NCI-H2196 (cell line): ENCODE measurements at regions not wholly inside any gene's neighbourhood (a gene's known extent, or its start where the extent isn't known, plus 50 kb on each side); places are given as distances from the start of the nearest gene placed in this dataset.
A peak's percentile ranks its signal among the peaks of the same experiment; 100 is the strongest.
"Not testable (repeated sequence)": the region's sequence is repeated elsewhere in the genome, so short reads cannot be mapped to it uniquely, and the experiment has no call there.

Source experiments
- DNase-seq: peaks from one replicate; lab custom pipeline; 2025; ENCODE audit not compliant: unreplicated experiment; lab: John Stamatoyannopoulos, UW

GRCh38 chr21:35982717-35983116, 77.6 kb downstream of the SETD4 start:
- no peak for DNase-seq

DNA sequence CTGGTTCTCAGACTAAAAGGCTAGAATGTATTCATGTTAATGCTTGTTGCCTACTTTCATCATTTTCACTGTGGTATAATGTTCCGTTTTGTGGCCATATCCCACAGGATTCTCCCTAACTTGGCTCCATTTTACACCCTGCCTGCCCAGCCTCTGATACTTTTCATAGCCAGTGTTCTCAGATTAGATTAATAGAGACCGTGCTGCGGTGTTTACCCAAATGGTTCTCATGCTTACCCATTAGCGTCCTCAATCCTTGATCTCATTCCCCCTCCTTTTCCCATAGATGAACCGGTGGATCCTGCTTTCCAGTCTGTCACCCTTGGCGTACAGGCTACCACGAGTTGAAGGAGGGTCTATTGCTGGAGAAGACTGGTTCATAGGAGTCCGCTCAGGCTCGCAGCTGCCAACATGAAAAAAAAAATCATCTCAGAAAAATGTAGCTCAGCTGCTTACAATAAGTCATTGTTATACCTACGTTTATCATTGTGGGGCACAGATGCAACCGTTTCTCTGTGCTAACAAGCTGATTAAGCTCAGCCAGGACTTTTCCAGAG, 78.7 kb downstream of the SETD4 start:
- no peak for DNase-seq

DNA sequence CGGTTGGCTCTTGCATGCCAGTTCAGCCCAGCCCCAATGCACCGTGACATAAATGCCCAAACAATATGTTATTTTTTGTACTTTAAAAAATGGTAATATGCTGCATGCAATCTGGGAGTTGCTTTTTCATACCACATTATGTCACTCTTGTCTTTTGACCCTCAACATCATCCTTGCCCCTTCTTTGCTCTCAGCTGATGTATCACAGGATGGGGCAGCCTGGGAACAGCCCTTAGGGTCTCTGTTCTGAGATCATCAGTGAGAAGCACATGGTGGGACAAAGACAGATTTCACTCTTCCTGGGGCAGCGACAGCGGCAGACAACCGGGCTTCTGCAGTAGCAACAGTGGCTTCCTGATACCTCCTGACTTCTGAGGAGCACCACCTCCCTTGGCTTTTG, 79.5 kb downstream of the SETD4 start:
- DNase-seq, result no peak

DNA sequence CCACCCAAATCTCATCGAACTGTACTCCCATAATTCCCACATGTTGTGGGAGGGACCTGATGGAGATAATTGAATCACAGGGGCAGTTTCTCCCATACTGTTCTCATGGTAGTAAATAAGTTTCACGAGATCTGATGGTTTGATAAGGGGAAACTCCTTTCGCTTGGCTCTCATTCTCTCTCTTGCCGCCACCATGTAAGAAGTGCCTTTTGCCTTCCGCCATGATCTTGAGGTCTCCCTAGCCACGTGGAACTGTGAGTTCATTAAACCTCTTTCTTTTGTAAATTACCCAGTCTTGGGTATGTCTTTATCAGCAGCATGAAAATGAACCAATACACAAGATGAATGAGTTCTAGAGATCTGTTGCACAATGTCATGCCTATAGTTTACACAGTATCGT, 82.5 kb downstream of the SETD4 start:
- not testable (repeated sequence) for DNase-seq

DNA sequence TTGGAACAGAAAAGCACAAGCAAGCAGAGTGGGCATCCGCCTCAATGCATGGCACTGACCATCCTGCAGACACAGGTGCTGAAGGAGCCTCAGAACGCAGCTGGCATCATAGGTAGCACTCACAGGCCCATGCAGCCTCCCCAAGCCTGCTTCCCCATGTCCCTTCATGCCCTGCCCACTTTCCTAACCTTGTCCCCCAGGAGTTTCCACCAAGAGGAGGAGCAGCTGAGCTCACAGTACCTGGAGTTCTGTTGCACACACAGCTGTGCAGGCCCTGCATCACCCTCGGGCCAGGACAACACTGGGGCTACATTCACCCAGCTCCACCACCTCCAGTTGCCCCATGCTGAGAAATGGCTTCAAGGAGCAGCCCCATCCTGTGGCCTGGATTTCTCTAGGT, 83.4 kb downstream of the SETD4 start:
- no peak for DNase-seq

GRCh38 chr21:35976481-35976880, 83.8 kb downstream of the SETD4 start:
- DNase-seq, result no peak

DNA sequence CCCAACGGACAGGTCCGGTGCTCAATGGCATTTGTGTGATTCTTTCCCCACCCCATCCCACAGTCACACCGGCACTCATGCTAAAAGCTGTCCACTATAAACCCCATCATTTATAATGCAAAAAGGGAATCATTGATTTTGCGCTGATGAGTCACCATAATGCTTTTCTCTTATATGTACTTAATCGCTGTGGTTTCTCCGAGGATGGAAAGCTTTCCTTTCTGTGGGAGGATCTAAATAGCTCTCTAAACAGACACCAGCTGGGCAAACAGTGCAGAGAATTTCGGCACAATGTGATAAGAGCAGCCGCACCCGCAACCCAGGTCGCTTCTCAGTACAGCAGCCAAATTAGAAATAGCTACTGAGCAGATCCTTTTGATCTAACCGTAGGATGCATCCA, 85.6 kb downstream of the SETD4 start:
- peak; percentile 93 for DNase-seq

GRCh38 chr21:35971824-35972223, 88.5 kb downstream of the SETD4 start:
- no peak for DNase-seq

- no peak for DNase-seq
Observed at GRCh38 chr21:35969281-35969680, 91.0 kb downstream of the SETD4 start.

- DNase-seq, result no peak
Observed at GRCh38 chr21:35968564-35968963, 91.8 kb downstream of the SETD4 start.

DNA sequence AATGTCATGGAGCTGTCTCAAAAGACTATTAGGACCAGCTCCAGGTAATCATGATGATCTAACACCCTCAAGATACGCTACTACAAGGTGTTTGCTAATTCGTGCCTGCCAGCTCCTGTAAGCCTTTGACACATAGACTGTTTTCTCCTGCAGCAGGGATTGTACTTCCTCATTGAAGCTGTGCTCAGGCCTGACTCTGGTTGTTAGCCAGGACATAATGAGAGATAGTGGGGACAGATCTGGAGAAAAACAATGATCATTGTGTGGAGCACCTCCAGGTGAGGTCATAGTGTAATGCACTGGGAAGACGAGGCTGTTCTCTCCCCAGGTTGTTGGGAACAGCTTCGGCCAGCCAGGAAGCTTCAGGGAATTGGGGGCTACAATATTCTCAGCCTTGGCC, 94.6 kb downstream of the SETD4 start:
- DNase-seq, result no peak

DNA sequence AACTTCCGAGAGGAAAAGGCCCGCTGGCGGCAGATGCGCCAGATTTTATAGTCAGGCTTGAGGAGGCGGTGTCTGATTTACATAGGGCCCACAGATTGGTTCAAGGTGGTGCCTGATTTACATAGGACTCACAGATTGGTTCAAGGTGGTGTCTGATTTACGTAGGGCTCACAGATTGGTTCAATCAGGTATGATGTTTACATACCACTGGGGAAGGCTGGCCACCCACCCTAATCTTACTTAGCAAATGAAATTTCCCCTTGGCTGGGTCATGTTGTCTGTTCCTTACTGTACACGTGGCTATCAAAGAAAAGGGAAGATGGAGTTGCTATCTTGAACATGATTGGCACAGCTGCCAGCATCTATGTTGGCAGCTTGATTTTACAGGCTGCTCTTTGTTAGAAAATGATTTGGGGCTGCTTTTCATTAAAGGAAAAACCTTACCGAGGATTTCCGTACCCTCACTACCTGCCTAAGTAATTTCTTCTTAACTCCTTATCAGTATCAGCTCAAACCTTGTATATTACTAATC, 96.3 kb downstream of the SETD4 start:
- no peak for DNase-seq

DNA sequence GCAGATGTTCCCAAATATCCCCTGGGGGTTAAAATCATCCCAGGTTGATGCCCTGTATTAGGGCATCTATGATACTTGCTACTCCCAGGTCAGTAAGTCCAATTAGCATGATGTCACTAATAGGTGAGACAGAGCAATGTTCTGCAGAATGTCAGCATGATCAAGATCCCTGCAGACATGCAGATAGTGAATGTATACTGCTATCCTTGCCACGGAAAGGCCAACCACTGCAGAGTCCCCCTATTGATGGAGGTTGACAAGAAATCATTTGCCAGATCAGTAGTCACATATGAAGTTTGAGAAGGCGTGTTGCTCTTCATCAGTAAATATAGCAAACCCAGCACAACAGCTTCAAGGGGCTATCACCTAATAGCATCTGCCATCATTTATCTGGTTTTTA, 97.4 kb downstream of the SETD4 start:
- no peak for DNase-seq

DNA sequence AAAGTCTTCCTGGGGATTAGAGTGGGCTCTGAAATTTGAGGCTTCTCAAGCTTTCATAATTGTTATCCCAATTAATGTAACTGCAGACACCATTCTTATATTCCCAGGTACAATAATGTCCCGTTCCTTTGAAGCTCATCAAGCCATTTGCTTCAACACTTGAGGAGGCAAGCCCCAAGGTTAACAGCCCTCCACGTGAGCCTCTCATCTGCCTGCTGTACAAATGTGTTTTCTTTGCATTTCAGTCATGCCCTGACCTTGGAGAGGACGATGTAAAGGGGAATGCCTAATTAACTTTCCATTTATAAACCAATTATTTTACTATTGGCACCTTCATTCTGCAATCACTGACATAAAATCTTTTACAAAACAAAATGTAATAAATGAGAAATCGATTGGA, 106.3 kb downstream of the SETD4 start:
- DNase-seq, result no peak

GRCh38 chr21:35953597-35953996, 106.7 kb downstream of the SETD4 start:
- DNase-seq, result no peak

DNA sequence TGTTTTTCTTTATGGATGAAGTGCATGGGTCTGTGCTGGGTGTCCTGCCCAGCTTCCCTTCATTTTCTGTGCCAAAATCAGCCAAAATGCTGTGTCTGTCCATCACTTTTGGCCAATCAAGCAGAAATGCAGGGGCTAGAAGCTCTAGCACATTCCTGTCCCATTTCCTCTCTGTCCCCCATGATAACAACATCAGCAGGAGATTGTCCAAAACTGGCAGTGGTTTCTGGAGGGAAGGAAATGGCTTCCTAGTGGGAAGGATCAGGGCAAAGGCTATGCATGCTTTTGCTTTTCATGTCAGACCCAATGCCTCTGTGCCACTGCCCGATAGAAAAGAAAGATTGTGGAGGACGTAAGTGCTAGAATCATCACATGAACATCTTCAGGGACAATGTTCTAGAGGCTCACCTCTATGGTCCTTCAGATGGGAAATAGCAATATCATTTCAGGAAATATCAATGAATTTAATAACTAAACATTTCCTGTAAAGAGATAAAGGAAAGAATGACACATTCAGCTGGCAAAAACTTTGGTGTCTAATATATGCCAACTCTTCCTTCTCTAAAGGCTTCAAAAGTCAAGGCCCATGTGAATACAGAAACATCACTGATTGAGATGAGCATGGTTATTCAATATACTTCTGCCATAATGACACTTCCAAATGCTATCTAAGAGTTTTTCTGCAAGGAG, 107.5 kb downstream of the SETD4 start:
- no peak for DNase-seq

GRCh38 chr21:35948982-35949381, 111.3 kb downstream of the SETD4 start:
- DNase-seq, result no peak

DNA sequence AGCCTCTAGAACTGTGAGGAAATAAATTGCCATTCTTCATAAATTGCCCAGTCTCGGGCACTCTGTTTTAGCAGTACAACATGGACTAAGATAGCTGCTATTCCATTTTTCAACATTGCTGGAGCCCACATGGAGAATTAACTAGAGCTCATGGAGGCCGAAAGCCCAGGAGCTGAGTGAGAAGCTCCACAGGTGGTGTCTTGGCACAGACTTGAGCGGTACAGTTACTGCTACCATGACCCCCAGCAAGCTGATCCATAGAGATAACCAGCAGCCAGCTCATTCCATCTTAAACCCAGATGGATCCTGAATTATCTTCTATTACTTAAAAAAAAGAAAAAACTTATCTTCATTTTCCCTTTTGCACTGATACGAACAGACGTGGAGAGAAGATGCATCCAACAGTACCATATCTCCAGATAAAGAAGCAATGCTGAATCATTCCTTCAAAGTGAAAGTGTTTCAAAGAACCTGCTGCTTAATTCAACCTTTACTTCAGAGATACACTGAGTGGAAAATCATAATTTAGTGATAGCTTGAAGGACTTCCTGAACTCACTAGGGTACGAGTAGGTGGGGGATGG, 115.1 kb downstream of the SETD4 start:
- DNase-seq, result no peak

DNA sequence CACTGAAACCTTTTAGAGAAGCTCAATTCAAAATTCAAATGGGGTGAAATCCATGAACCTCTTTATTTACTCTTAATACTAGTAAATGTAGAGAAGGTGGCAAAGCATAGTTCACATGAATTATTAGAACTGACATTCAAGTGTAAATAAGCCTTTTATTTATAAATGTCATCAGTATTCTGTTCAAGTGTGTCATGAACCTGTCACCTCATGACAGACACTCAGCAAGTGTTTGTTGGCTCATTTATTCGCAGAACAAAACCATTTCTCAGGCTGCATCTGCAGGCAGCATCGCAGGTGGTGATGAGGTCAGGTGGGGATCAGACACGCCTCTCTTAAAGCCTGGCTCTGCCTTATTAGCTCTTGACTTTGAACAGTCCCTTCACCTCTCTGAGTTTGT, 116.6 kb downstream of the SETD4 start:
- DNase-seq, result peak; percentile 43

DNA sequence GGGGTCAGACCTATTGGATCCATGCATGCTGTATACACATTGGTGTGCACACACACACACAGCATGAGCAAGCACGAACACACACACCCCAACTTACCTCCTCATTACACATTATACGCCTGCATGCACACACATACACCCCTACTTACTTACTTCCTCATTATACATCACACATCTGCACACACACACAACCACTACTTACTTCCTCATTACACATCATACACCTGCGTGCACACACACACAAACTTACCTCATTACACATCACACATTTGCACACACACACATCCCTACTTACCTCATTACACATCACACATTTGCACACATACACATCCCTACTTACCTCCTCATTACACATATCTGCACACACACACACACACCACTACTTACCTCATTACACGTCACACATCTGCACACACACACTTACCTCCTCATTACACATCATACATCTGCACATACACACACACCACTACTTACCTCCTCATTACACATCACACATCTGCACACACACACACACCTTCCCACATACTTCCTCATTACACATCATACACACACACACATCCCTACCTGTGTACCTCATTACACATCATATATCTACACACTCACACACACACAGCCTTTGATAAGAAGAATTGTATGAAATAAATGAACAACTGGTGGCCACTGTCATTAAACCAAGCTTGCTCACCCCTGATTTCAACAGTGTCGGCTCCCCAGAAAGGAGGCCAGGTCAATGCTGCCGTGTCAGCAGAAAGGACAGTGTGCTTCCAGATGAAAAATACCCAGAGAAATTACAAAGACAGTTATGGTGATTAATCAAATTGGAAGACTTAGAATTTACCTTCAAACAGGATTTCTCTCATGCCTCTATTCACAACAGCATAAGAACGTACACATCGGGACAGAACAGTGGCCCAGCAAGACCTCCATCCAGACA, 117.8 kb downstream of the SETD4 start:
- DNase-seq, result no peak
